HEK293T (cell line): ENCODE measurements at regions not wholly inside any gene's neighbourhood (a gene's known extent, or its start where the extent isn't known, plus 50 kb on each side); places are given as distances from the start of the nearest gene placed in this dataset.
A peak's percentile ranks its signal among the peaks of the same experiment; 100 is the strongest.

Experiments
- BHLHE40 ChIP-seq: fragments of 450-650 bp; IDR thresholded peaks from 2 replicates; pipeline ENCODE4 v1.6.1; 2016; ENCODE audit warnings: mild to moderate bottlenecking, moderate library complexity, borderline replicate concordance
- HDGF ChIP-seq: fragments of 450-650 bp; IDR thresholded peaks from 2 replicates; pipeline ENCODE4 v1.6.1; 2017; ENCODE audit warnings: antibody characterized with exemption, borderline replicate concordance
- LEF1 ChIP-seq: fragments of 450-650 bp; IDR thresholded peaks from 2 replicates; pipeline ENCODE4 v1.6.1; 2017; ENCODE audit warnings: mild to moderate bottlenecking, borderline replicate concordance
- PKNOX1 ChIP-seq: fragments of 450-650 bp; IDR thresholded peaks from 2 replicates; pipeline ENCODE4 v1.6.1; 2016
- SP1 ChIP-seq: fragments of 450-650 bp; IDR thresholded peaks from 2 replicates; pipeline ENCODE4 v1.6.1; 2017
- SUZ12 ChIP-seq: fragments of 450-650 bp; IDR thresholded peaks from 2 replicates; pipeline ENCODE4 v1.6.1; 2016; ENCODE audit warnings: mild to moderate bottlenecking

- TF ChIP-seq HDGF (no peak), SP1 (no peak), LEF1 (no peak), PKNOX1 (peak; percentile 92), SUZ12 (no peak), BHLHE40 (no peak)
Measured at GRCh38 chr12:118874698-118875548, 106.4 kb upstream of the SRRM4 start.
